Spleen (tissue), 11 donors: ENCODE measurements at regions not wholly inside any gene's neighbourhood (a gene's known extent, or its start where the extent isn't known, plus 50 kb on each side); places are given as distances from the start of the nearest gene placed in this dataset.
"Not testable (repeated sequence)": the region's sequence is repeated elsewhere in the genome, so short reads cannot be mapped to it uniquely, and the experiment has no call there.

Experiments
- DNase-seq: peaks from one replicate; pipeline ENCODE4 v3.0.0-alpha.2; 2020
- H3K27ac ChIP-seq, 8 donors: fragments of 200-600 bp; sonication (generic) in 7 of 8; 1 replicate in 4 of 8; 2 replicates in 4 of 8; pipeline versions ENCODE4 v1.5.0 to v1.8.0; 2016 to 2021; ENCODE audit warnings: inconsistent platforms in 4 of 8, mild to moderate bottlenecking in 4 of 8, moderate library complexity in 1 of 8
- H3K27me3 ChIP-seq, 7 donors: fragments of 200-600 bp; sonication (generic) in 6 of 7; replicated peaks in 1 of 7; 1 replicate in 4 of 7; 2 replicates in 3 of 7; pipeline versions ENCODE4 v1.5.0 to v1.8.0; 2016 to 2021; ENCODE audit warnings: inconsistent platforms in 3 of 7, mild to moderate bottlenecking in 1 of 7
- H3K36me3 ChIP-seq, 6 donors: fragments of 200-600 bp; sonication (generic) in 5 of 6; 1 replicate in 4 of 6; 2 replicates in 2 of 6; pipeline versions ENCODE4 v1.5.0 to v1.8.0; 2016 to 2021; ENCODE audit warnings: inconsistent platforms in 2 of 6
- H3K4me1 ChIP-seq, 6 donors: fragments of 200-600 bp; sonication (generic) in 5 of 6; 1 replicate in 3 of 6; 2 replicates in 3 of 6; pipeline versions ENCODE4 v1.5.0 to v1.8.0; 2016 to 2021; ENCODE audit warnings: inconsistent platforms in 3 of 6
- H3K4me3 ChIP-seq, 8 donors: fragments of 200-600 bp; sonication (generic) in 7 of 8; 1 replicate in 4 of 8; 2 replicates in 4 of 8; pipeline versions ENCODE4 v1.5.0 to v1.8.0; 2016 to 2021; ENCODE audit warnings: inconsistent platforms in 4 of 8, mild to moderate bottlenecking in 4 of 8, moderate library complexity in 2 of 8
- H3K9me3 ChIP-seq, 8 donors: fragments of 200-600 bp; sonication (generic) in 7 of 8; 1 replicate in 4 of 8; 2 replicates in 4 of 8; pipeline versions ENCODE4 v1.5.0 to v1.8.0; 2016 to 2021; ENCODE audit warnings: inconsistent platforms in 4 of 8
- POLR2A ChIP-seq, 3 donors: fragments of 450-650 bp; IDR thresholded peaks; one replicate each; pipeline ENCODE4 v1.5.1; 2017; ENCODE audit warnings: antibody characterized with exemption in 3 of 3, mild to moderate bottlenecking in 1 of 3
- POLR2AphosphoS5 ChIP-seq, 3 donors: sonication (generic); formaldehyde crosslinking; IDR thresholded peaks; one replicate each; pipeline ENCODE4 v1.5.1; 2017; ENCODE audit warnings: antibody characterized with exemption in 3 of 3
- WGBS, 5 donors: extraction: QIAGEN DNeasy Blood & Tissue Kit in 3 of 5; methylation state at CpG; one replicate each; pipeline versions ENCODE4 v1.1.5 to v1.1.7; 2013 to 2018; 5-methylcytosine and 5-hydroxymethylcytosine counted together
- intact Hi-C: fragments of 100-400 bp; cut with DNase I; formaldehyde crosslinking; loops from one replicate; pipeline ENCODE4 v1.15.0; 2023; ENCODE audit warnings: low total_unique reads
- TF ChIP-seq, protein P1 (sequence below), 11 experiments: fragments of 200-600 bp in 7 of 11; fragments of 450-650 bp in 4 of 11; sonication (generic) in 4 of 11; IDR thresholded peaks in 8 of 11; conservative IDR thresholded peaks in 3 of 11; 1 replicate in 7 of 11; 2 replicates in 4 of 11; pipeline versions ENCODE4 v1.4.0 to v1.8.0; 2016 to 2021; ENCODE audit warnings: antibody characterized with exemption in 11 of 11, inconsistent platforms in 4 of 11, mild to moderate bottlenecking in 1 of 11
- donor health status: healthy with polysubstance abuse.
- donor health status: DM: no; HTN: no; CAD: no; lungs with moderate emphysema.
- donor health status: DM: no; HTN: no; CAD: no.
- donor health status: Bipolar disorder and iron deficiency.
- donor health status: healthy.
- donor health status: DM: no; HTN: no; CAD: no.
- donor health status: DM: yes; HTN: yes; CAD: no.

DNA sequence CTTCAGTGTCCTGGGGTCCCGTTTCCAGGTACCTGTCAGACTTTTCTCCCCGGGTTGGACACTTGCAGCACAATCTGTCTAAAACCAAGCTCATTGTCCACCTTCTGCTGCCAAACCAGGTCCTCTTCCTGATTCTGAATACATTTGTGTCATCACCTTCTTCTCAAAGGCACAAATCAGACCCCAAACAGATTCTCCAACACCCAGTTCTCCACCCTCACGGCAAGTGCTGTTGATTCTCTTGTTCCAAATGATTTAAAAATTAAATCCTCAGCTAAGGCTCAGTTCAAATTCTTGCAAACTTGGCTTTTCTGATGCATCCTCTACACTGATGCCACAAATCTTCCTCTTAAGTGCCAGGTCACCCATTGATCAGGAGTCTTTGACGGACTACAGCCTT lies 122.5 kb upstream of the LDB2 start:
- TF ChIP-seq POLR2AphosphoS5 (IDR thresholded peaks at IDR 0.05) = no peak
- no peak for TF ChIP-seq POLR2A (IDR thresholded peaks at IDR 0.05)
- TF ChIP-seq, protein P1, sequence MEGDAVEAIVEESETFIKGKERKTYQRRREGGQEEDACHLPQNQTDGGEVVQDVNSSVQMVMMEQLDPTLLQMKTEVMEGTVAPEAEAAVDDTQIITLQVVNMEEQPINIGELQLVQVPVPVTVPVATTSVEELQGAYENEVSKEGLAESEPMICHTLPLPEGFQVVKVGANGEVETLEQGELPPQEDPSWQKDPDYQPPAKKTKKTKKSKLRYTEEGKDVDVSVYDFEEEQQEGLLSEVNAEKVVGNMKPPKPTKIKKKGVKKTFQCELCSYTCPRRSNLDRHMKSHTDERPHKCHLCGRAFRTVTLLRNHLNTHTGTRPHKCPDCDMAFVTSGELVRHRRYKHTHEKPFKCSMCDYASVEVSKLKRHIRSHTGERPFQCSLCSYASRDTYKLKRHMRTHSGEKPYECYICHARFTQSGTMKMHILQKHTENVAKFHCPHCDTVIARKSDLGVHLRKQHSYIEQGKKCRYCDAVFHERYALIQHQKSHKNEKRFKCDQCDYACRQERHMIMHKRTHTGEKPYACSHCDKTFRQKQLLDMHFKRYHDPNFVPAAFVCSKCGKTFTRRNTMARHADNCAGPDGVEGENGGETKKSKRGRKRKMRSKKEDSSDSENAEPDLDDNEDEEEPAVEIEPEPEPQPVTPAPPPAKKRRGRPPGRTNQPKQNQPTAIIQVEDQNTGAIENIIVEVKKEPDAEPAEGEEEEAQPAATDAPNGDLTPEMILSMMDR (IDR thresholded peaks at IDR 0.05 in 8 of 11, conservative IDR thresholded peaks at IDR 0.05 in 3 of 11) = no peak
- WGBS, 5 donors = 66 to 91% (median 79%) methylated on average over 4 of the region's 4 CpGs
- Histone ChIP-seq H3K4me3 (no peak overlapping the region), H3K36me3 (no peaks in the 10 kb centered on the region), H3K4me1 (no peaks in the 10 kb centered on the region), H3K27ac (no peak overlapping the region), H3K9me3 (no peaks in the 10 kb centered on the region), H3K27me3 (no peaks in the 10 kb centered on the region)
- intact Hi-C loops = no loop called here
- DNase-seq = no peak

DNA sequence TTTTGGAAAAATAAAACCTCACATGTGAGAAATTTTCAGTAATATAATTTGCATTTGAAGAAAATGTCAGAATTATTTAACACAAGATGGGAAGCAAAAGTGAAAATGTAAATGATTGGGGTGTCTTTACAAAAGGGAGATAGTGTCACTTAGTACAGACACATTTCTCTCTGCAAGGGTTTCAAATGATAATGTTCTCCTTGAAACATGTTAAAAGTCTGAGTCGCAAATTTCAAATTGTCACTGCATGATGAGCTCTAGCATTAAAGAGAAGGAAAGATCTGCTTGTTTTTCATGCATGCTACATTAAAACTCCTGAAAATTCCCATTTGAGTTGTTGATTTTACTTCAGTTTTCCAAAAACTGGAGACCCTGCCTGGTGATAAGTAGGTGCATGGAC lies 122.0 kb upstream of the LDB2 start:
- H3K36me3 ChIP-seq = no peaks in the 10 kb centered on the region
- no peaks in the 10 kb centered on the region for H3K4me1 ChIP-seq
- TF ChIP-seq, protein P1 (IDR thresholded peaks at IDR 0.05 in 8 of 11, conservative IDR thresholded peaks at IDR 0.05 in 3 of 11) = no peak
- TF ChIP-seq POLR2A (IDR thresholded peaks at IDR 0.05) (no peak), POLR2AphosphoS5 (IDR thresholded peaks at IDR 0.05) (no peak)
- 84 to 96% (median 92%) methylated on average over 1 of the region's 1 CpG for WGBS, 5 donors
- H3K4me3 ChIP-seq = no peak overlapping the region
- no peak for DNase-seq
- H3K27ac ChIP-seq = no peak overlapping the region
- intact Hi-C loops = no loop called here
- no peaks in the 10 kb centered on the region for H3K9me3 ChIP-seq
- H3K27me3 ChIP-seq = no peaks in the 10 kb centered on the region

DNA sequence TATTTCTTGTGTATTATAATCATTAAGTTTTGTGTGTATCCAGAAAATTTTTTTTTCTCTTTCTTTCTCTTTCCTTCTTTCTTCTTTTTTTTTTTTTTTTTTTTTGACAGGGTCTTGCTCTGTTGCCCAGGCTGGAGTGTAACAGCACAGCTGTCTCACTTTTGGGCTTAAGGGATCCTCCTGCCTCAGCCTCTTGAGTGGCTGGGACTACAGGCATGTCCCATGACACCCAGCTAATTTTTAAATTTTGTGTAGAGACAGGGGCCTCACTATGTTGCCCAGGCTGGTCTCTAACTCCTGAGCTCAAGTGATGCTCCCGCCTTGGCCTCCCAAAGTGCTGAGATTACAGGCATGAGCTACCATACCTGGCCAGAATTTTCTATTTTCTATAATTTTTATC lies 120.2 kb upstream of the LDB2 start:
- H3K27me3 ChIP-seq, intact Hi-C loops, H3K4me3 ChIP-seq, H3K36me3 ChIP-seq, DNase-seq, H3K4me1 ChIP-seq, H3K9me3 ChIP-seq: not testable (repeated sequence)
- WGBS, 5 donors = 76 to 94% (median 88%) methylated on average over 1 of the region's 1 CpG
- peak overlapping the region in 7 of 8 donors; percentile 23 to 71 (median 42) for H3K27ac ChIP-seq

DNA sequence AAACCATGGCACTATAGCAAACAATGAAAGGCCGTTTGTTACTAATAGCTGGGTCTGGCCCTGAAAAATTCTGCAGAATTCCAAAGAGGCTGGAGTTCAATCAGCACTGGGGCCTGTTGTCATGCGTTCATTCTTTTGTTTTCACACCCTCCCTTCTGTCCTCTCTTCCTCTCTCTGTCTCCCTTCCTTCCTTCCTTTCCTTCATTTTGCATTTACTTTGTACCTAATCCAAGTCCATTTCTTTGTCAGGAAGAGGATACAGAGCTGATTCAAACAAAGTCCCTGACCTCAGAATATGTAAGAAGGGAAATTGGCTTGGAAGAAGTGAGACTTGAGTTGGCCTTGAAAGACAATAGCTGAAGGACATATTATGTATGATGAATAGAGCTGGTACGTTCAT lies 119.6 kb upstream of the LDB2 start:
- H3K27ac ChIP-seq = peak overlapping the region in 7 of 8 donors; percentile 22 to 71 (median 50)
- no peak overlapping the region for H3K4me3 ChIP-seq
- TF ChIP-seq POLR2AphosphoS5 (IDR thresholded peaks at IDR 0.05) (no peak), POLR2A (IDR thresholded peaks at IDR 0.05) (no peak)
- TF ChIP-seq, protein P1 (IDR thresholded peaks at IDR 0.05 in 8 of 11, conservative IDR thresholded peaks at IDR 0.05 in 3 of 11) = no peak
- H3K36me3 ChIP-seq = no peaks in the 10 kb centered on the region
- H3K4me1 ChIP-seq = no peaks in the 10 kb centered on the region
- no peaks in the 10 kb centered on the region for H3K27me3 ChIP-seq
- intact Hi-C loops = no loop called here
- peaks cover 0 to 9% (median 2%) of the 10 kb centered on the region in 8 donors for H3K9me3 ChIP-seq
- 51 to 75% (median 66%) methylated on average over 3 of the region's 3 CpGs for WGBS, 5 donors
- DNase-seq = no peak

DNA sequence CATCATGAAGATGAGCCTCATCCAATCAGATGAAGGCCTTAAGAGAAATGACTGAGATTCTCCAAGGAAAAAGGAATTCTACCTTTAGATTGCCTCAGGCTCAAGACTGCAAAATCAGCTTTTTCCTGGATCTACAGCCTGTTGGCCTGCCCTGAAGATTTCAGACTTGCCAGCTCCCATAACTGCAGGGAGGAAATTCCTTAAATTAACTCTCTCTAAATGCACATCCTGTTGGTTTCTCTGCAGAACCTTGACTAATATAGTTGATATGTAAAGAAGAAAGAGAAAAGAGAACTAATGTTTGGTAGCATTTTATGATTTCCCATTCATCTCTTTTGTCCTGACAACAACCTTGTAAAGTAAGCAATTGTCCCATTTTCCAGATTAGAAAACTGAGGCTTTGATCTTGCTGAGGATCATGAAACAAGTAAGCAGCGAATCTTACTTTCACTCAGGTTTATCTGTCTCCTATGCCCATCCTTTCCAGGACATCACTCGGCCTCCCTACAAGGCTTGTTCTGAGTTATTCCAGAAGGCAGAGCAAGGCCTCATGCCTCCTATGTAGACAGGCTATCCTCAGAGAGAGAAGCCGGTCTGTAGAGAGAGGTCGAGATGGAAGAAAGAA lies 115.0 kb upstream of the LDB2 start:
- Histone ChIP-seq H3K4me3 (no peak overlapping the region), H3K9me3 (peaks cover 0 to 9% (median 2%) of the 10 kb centered on the region in 8 donors), H3K4me1 (no peaks in the 10 kb centered on the region), H3K27ac (no peak overlapping the region), H3K27me3 (no peaks in the 10 kb centered on the region), H3K36me3 (no peaks in the 10 kb centered on the region)
- 83 to 92% (median 86%) methylated on average over 4 of the region's 4 CpGs for WGBS, 5 donors
- no peak for DNase-seq
- TF ChIP-seq, protein P1 (IDR thresholded peaks at IDR 0.05 in 8 of 11, conservative IDR thresholded peaks at IDR 0.05 in 3 of 11) = no peak
- TF ChIP-seq POLR2AphosphoS5 (IDR thresholded peaks at IDR 0.05) (no peak), POLR2A (IDR thresholded peaks at IDR 0.05) (no peak)
- intact Hi-C loops = no loop called here
